Right ventricle myocardium inferior (tissue), 1 donor: ENCODE measurements at regions not wholly inside any gene's neighbourhood (a gene's known extent, or its start where the extent isn't known, plus 50 kb on each side); places are given as distances from the start of the nearest gene placed in this dataset.
A peak's percentile ranks its signal among the peaks of the same experiment; 100 is the strongest.

Source experiments
- ATAC-seq: fragments of 200-7000 bp; cut with Tn5 transposase; one replicate; pipeline ENCODE4 v1.9.1; 2020; ENCODE audit warnings: mild to moderate bottlenecking, moderate library complexity
- DNase-seq: peaks from one replicate; pipeline ENCODE4 v3.0.0; 2021; ENCODE audit errors: missing footprints
- intact Hi-C: fragments of 100-400 bp; cut with DNase I; formaldehyde crosslinking; loops from one replicate; pipeline ENCODE4 v1.11.0; 2022
- donor health status: DM: no; HTN: yes; CAD: no; lungs with severe emphysema.

DNA sequence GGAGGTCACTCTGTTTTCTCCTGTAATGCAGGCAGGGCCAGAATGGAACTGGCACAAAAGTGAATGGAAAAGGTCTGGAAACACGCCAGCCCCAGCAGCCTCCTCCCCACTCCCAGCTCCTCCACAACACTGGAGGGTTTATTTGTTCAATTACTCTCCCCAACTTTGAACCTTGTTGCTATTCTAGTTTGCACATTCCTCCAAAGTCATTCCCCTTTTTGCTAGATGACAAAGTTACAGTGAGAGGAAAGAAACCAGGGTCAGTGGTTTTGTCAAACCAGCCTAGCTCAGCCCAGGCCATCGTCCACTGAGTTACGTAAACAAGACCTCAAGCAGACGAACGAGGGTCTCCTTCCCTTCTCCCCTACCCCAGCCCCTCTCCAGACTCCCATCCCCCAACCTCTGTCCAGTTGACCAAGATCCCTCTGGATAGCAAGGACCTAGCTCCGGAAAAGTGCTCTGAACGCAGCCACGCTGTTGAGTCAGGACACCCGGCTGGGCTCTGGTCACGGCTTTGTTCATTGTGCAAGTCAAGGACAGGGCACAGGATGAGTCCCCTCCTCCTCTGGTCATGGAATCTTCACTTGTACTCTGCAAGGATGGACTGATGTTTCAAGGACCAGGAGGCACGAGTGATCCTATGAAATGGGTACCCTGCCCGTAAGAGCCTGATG lies 180.0 kb downstream of the USP12 start:
- DNase-seq, result no peak
- ATAC-seq, result peak; percentile 5
- intact Hi-C loops, result no loop called here

DNA sequence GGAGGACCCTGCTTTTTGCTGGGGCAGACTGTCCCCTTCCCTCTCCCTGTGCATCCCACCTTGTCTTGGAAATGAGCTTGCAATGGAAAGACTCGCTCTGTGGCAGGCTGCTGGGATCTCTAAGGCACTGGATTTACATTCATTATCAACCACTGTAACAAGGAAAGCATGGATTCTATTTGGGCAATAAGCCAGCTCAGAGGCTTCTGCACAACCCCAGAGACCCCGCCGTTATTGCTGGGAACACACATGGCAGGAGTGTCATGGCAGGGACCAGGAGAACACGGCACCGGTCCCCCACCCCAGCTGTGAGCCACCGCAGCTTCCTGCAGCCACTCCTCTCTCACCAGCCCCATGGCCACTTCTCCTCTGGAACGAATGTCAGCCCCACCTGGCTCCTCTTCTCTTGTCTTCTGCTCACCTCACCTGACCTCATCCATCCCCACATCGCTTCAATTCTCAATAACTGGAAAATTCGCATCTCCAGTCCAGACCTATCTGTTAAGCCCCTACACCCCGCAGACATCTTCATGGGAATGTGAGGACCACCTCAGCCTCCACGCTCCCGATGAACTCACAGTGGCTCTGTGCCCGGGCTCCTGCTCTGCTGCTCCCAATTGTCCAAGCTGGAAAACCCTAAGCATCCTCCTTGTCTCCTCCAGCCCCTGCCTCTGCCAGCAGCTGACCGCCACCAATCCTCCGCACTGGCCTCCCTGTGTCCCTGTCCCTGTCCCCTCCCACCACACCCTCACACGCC lies 181.5 kb downstream of the USP12 start:
- DNase-seq, result no peak
- intact Hi-C loops, result loop anchor here (1.0 to 10.0 kb wide), 3 partner anchors 44 to 995 kb away; partner anchors contain the start of gene URAD
- no peak for ATAC-seq

DNA sequence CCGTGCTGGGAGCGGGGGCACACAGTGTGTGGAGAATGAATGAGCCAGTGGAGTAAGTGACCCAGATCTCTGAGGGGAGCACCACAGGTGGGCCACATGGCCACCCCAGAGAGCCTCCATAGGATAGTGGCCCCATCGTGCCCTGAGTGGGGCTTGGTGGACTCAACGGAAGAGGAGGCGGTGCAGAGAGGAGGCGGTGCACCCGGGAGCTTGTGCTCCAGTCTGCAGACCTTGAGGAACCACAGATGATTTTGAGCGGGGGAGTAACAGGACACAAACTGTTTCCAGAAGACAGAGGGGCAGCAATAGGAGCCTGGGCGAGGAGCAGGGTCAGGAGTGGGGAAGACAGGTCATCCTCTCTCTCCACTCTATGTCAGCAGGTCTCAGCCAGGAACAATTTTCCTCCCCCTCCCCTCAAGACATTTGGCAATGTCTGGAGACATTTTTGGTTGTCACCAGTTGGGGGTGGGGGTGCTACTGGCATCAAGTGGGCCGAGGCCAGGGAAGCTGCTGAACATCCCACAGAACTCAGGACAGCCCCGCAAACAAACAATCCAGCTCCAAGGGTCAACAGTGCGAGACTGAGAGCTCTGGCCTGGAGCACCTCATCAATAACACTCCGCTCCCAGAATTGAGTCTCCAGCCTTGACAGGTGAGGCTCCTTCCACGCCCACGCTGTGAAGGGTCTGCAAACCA lies 182.2 kb downstream of the USP12 start:
- no peak for DNase-seq
- ATAC-seq, result no peak

DNA sequence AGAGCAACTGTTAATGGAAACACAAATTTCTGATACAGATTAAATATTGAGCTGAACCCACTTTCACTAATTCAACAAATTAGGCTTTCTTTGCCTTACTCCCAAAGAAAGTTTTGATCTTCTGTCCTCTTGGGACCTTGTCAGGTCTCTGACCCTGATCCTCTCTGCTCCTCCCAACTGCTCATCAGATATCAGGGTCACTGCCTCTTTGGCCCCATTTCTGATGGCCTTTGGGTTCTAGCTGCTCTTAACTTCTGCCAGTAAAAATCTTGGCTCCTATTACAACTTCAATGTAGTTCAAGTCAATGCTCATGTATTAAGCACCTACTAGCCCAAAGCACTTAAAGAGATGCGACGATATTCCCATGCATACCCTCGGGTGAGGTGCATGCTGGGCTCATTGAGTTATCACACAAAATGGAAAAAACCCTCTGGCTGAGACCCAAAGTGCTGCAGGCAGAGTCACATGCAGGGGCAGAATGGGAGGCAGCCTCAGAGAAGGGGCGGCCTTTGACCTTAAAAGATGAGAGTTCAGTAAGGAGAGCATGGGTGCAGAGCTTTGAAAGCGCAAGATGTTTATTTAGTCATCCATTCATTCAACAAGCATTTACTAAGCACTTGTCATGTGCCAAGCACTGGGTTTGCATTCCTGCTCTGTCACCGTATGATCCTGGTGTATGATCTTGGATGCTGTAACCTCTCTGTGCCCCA lies 183.4 kb downstream of the USP12 start:
- intact Hi-C loops, result loop anchor here (5.0 to 10.0 kb wide), 2 partner anchors 214 to 997 kb away; partner anchors contain the start of gene URAD

More for the DNA sequence above, 182.2 kb downstream of the USP12 start:
- intact Hi-C loops, result loop anchor here (1.0 to 10.0 kb wide), 3 partner anchors 43 to 995 kb away; partner anchors contain the start of gene URAD

DNA sequence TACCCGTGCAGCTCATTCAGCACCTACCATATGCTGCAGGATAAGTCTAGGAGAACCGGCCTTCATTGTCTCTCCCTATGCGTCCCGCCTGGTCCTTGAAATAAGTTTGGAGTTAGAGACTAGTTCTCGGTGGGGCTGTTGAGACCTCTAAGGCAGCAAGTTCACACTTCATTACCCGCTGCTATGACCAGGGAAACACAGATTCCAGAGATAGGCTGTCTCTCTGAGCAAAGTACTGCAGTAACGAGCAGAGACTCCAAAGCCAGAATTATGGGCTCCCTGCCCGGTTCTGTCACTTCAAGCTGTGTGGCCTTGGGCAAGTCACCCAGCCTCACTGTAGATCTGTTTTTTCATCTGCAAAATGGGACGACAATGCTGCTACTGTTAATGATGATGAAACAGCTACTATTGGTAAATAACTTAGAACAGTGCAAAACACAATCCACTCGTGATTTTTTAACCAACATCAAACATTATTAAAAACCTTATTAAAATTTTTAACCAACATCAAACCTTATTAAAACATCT lies 184.1 kb downstream of the USP12 start:
- intact Hi-C loops, result loop anchor here (5.0 to 10.0 kb wide), 2 partner anchors 215 to 997 kb away; partner anchors contain the start of gene URAD
- ATAC-seq (no peak), DNase-seq (no peak)

More for the DNA sequence above, 183.4 kb downstream of the USP12 start:
- DNase-seq (no peak), ATAC-seq (no peak)

DNA sequence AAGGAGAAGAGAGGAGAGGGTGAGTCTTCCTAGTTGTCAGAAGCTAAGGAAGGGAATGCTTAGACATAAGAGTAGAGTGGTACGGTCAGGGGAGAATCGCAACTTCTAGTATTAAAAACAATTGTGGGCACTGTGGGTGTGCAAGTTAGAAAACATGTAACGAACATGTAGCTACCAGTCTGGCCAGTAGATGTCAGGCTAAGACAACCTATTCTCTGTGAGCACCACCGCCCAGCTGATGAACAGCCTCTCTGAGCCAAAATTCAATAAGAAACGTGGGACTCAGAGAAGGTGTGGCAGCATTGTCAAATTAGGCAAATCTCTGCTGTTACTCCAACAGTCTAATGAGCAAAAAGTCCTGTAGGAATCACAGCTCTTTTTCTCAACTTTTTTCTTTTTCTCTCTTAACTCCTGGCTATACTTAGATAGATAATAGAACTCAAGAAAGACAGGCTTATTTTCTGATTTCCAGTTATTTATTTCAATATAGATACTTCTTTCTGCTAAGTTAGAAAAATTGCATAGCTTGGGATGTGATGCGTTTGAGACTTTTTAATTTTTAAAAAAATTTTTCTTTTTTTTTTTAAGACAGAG lies 186.2 kb downstream of the USP12 start:
- DNase-seq (no peak), ATAC-seq (peak; percentile 65)
- intact Hi-C loops, result loop anchor here (2.0 to 10.0 kb wide), 4 partner anchors 185 to 999 kb away; partner anchors contain the start of genes URAD and USP12

DNA sequence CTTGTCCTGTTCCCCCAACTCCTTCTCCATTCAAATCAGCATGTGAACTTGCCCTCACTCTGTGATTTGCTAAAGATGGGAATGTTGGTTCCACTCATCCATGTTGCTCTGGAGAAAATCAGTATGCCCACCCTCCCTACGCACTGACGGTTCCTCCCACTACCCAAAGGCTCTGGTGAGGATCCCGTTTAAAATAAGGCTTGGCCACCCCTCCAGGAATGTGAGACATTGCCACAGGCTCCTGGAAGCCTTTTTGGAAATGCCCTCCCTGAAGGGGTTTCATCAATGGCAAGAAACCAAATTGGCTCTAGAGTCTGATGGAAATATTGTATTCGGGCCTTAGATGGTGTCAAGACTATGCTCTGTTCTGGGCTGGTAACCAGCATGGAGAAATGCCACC lies 187.3 kb downstream of the USP12 start:
- intact Hi-C loops, result loop anchor here (1.0 to 10.0 kb wide), 4 partner anchors 186 to 1000 kb away; partner anchors contain the start of genes URAD and USP12
- DNase-seq (no peak), ATAC-seq (no peak)

DNA sequence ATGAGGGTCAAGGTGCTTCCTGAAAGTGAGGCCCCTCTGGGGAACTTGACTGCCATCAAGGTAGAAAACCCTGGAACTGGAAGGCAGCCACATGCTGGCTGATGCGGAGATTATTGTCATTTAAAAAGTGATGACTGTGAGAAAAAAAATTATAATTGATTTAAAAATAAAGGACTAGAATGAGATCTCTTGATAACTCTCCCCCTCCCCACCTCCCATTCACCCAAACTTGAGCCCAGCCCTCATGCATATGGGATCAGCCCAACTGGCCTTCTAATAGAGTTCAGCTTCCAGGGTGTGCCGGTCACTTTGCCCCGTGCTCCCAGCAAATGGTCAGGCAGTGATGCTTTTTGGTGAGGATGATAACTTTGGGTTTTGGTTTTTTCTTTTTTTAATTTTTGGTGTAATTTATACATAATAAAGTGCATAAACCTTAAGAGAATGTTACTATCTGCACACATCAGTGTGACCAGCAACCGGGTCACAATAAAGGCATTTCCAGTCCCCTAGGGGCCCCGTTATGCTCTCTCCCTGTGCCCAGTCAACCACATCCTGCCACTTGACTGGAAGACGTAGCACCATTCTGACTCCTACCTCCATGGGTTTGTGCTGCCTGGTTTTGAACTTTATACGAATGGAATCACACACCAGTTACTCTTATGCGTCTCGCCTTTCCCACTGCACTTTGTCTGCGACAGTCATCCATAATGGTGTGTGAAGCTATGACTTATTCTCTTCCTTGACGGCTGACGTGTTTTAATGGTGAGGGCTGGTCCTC lies 187.9 kb downstream of the USP12 start:
- DNase-seq (no peak), ATAC-seq (no peak)
- intact Hi-C loops, result loop anchor here (1.0 to 10.0 kb wide), 4 partner anchors 187 to 1001 kb away; partner anchors contain the start of genes URAD and USP12

DNA sequence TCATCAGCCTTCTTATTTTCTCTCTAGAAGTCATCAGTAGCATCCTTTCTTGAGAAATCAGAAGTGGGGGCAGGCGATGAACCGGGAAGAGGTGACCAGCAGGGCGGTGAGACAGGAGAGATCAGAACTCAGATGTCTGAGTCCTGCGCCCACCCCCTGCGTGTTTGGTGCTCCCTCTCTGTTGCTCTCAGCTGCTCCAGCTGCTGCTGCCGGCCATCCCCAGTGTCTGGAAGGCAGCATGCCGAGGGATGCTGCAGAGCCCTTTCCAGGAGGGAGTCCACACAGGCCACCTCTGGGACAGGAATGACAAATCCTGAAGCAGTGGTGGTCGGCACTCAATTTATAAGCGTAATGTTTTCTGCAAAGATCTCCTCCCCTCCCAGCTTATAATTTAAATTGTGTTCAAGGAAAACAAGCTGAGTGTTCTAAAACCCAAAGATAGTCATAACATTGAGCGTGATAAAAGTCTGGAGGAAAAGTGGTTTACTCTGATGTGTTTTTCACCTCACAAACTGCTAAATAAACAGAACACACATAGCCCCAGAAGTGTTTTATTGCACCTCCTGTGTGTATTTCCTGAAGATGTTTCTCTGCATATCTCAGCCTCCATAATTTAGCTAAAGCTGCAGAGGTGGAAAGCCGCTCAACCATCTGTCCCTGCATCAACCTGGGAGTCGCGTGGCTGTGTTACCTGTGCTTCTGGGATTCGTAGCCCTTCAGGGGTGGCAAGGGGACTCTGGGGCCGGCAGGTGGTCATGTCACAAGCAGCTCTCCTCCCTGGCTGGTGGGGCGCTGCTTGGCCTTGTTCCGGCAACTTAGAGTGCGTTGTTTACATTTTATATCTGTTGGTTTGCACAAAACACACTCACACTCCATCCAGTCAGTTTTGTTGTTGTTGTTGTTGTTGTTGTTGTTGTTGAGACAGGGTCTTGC lies 191.2 kb downstream of the USP12 start:
- ATAC-seq, result no peak
- DNase-seq, result no peak
- intact Hi-C loops, result loop anchor here (10.0 kb wide), 1 partner anchor 1004 kb away; the partner anchor contains the start of gene URAD

DNA sequence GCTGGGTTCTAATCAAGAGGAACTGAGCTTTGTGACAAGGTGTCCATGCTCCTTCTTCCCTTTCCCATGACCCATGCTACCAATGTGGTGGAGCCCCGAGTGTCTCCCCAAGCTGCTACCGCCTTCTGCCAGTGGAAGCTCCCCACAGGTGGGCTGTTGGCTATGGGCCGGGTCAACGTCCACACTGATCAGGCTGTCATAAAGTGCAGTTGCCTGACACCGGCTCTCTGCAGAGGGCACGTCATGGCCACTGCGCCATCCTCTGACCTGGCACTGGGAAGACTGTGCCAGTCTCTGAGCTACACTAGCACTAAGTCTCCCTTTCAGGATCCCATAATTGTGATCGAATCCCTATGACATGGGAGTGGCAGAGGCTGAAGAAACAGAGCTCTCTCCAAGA lies 192.3 kb downstream of the USP12 start:
- no peak for DNase-seq
- intact Hi-C loops, result no loop called here
- ATAC-seq, result no peak

DNA sequence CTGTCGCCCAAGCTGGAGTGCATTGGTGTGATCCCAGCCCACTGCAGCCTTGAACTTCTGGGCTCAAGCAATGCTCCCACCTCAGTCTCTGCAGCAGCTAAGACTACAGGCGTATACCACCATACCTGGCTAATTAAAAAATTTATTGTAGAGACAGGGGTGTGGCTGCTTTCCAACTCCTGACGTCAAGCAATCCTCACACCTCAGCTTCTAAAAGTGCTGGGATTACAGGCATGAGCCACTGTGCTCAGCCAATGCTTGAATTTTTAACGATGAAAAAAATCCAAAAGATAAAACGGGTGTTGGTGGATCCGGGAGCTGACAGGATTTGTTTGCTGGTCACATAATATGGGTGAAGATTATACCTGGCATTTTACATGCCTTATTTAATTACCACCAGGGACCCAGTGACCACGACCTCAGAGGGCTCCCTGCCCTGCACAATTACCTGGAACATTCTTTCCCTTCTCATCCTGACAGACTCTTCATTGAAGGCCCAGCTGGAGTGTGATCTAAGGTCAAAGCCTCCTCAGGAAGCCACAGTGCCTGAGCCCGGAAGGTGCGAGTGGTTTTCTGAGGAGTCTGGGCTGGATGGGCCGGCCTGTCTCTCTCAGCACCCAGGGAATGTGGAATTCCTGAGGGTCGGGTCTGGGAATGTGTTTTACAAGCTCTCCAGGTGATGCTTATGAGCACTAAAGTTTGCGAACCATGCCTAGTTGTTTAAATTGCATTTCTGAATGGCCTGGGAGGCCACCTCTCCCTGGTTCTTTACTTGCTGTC lies 193.3 kb downstream of the USP12 start:
- ATAC-seq, result peak; percentile 9
- no peak for DNase-seq
- intact Hi-C loops, result no loop called here

DNA sequence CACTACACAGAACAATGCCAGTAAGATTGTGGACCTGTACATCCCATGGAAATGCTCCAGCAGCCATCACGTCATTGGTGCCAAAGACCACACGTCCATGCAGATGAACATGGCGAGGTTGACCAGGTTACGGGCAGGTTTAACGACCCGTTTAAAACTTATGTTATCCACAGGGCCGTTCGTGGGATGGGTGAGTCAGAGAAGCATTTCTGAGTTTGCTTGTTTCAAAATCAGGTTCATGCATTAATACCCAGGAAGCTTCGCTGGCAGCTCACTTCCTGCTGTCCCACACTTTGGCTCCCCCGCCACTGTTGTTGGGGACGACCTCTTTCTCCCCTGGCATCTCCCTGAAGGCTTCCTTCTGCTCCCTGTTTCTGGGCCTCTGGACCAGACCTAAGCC lies 194.1 kb downstream of the USP12 start:
- ATAC-seq (no peak), DNase-seq (no peak)
- intact Hi-C loops, result no loop called here

DNA sequence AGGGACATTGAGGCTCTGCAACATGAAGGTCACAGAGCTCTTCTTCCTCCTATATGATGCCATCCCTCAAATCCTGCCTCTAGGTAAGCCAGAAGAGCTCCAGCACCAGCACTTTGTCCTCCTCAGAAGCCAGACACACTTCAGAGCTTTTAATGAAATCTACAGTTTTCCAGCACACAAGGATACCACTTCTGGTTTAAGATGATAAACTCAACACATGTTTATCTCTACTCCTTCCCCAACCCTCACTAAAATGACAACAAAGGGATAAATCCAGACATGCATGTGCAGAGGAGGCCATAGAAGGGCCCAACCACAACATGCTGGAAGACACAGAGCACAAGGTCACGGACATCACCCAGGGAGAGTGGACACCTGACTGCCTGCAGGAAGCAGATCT lies 195.3 kb downstream of the USP12 start:
- DNase-seq (no peak), ATAC-seq (no peak)
- intact Hi-C loops, result no loop called here

DNA sequence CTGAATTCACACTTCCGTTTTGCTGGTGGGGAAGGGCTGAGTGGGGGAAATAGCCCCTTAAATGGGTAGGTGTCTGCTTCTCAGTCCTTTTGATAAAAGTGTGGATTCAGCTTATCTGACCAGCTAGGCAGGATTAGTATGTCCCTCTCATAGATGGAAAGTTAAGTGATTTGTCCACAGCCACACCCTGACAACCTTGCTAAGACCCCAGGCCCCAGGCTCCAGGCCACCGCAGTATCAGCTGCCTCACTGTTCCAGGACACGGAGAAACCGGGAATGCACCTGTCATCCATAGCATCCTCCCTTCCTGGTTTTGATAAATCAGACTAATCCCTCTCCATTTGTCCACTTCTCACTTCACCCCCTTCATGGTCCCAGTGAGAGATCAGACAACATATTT lies 197.7 kb downstream of the USP12 start:
- ATAC-seq (no peak), DNase-seq (no peak)
- intact Hi-C loops, result no loop called here

DNA sequence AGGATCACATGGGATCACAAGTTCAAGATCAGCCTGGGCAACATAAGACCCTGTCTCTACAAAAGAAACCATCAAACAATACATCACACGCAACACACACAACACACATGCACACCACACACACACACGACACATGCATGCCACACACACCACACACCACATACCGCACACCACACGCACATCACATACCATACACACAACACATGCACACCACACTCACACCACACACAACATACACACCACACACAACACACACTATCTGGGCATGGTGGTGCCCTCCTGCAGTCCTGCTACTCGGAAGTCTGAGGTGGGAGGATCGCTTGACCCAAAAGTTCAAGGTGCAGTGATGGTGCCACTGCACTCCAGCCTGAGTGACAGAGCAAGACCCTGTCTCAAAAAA lies 198.3 kb downstream of the USP12 start:
- DNase-seq (no peak), ATAC-seq (no peak)
- intact Hi-C loops, result no loop called here
